Thyroid gland (tissue), 4 donors: ENCODE measurements at regions not wholly inside any gene's neighbourhood (a gene's known extent, or its start where the extent isn't known, plus 50 kb on each side); places are given as distances from the start of the nearest gene placed in this dataset.

Source experiments
- POLR2A ChIP-seq, 2 donors: fragments of 450-650 bp; IDR thresholded peaks; one replicate each; pipeline ENCODE4 v1.6.1; 2017; ENCODE audit warnings: antibody characterized with exemption in 2 of 2, mild to moderate bottlenecking in 2 of 2, moderate library complexity in 1 of 2
- TF ChIP-seq, protein P1 (sequence below), 6 experiments: fragments of 200-600 bp in 3 of 6; fragments of 450-650 bp in 3 of 6; sonication (generic) in 3 of 6; IDR thresholded peaks; one replicate each; pipeline ENCODE4 v1.5.1; 2016 to 2019; ENCODE audit warnings: antibody characterized with exemption in 6 of 6, mild to moderate bottlenecking in 2 of 6, inconsistent platforms in 1 of 6, moderate library complexity in 1 of 6

DNA sequence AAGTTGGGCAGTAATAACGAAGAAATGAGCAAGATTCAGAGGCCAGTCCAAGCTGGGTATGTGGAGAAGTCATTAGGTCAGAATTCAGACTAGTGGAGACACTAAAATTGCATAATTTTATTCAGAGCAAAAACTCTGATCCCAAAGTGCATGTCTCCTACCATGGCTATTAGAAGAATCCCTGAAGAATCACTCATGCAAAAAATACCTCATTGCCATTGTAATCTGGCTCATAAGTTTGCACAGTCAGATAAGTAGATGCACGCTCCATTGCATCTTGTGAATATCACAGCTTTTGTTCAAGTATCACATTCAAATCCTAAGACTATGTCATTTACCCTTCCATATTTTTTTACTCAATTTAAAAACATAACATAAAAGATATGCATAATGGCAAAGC lies 692.2 kb upstream of the KLHL29 start:
- TF ChIP-seq, protein P1, sequence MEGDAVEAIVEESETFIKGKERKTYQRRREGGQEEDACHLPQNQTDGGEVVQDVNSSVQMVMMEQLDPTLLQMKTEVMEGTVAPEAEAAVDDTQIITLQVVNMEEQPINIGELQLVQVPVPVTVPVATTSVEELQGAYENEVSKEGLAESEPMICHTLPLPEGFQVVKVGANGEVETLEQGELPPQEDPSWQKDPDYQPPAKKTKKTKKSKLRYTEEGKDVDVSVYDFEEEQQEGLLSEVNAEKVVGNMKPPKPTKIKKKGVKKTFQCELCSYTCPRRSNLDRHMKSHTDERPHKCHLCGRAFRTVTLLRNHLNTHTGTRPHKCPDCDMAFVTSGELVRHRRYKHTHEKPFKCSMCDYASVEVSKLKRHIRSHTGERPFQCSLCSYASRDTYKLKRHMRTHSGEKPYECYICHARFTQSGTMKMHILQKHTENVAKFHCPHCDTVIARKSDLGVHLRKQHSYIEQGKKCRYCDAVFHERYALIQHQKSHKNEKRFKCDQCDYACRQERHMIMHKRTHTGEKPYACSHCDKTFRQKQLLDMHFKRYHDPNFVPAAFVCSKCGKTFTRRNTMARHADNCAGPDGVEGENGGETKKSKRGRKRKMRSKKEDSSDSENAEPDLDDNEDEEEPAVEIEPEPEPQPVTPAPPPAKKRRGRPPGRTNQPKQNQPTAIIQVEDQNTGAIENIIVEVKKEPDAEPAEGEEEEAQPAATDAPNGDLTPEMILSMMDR (IDR thresholded peaks at IDR 0.05): no peak
- no peak for TF ChIP-seq POLR2A (IDR thresholded peaks at IDR 0.05)
